Adrenal gland (tissue), 9 donors: ENCODE measurements at regions not wholly inside any gene's neighbourhood (a gene's known extent, or its start where the extent isn't known, plus 50 kb on each side); places are given as distances from the start of the nearest gene placed in this dataset.

Experiments used
- DNase-seq, 7 donors: peaks; one replicate each; pipeline ENCODE4 v3.0.0-alpha.2; 2019 to 2020
- H3K27ac ChIP-seq, 5 donors: fragments of 200-600 bp; sonication (generic) in 4 of 5; 1 replicate in 3 of 5; 2 replicates in 2 of 5; pipeline versions ENCODE4 v1.5.1 to v1.8.0; 2016 to 2020; ENCODE audit warnings: mild to moderate bottlenecking in 1 of 5
- H3K27me3 ChIP-seq: fragments of 200-600 bp; 2 replicates; pipeline ENCODE4 v1.8.0; 2021
- H3K36me3 ChIP-seq, 2 donors: fragments of 200-600 bp; replicated peaks in 1 of 2; 1 replicate in 1 of 2; 2 replicates in 1 of 2; pipeline versions ENCODE4 v1.5.1 to v1.8.0; 2018 to 2022
- H3K4me1 ChIP-seq, 2 donors: fragments of 200-600 bp; replicated peaks in 1 of 2; 1 replicate in 1 of 2; 2 replicates in 1 of 2; pipeline versions ENCODE4 v1.5.1 to v1.8.0; 2018 to 2021
- H3K4me3 ChIP-seq, 4 donors: fragments of 200-600 bp; sonication (generic) in 3 of 4; one replicate each; pipeline ENCODE4 v1.5.1; 2016 to 2018
- H3K9me3 ChIP-seq, 3 donors: fragments of 200-600 bp; sonication (generic) in 1 of 3; replicated peaks in 1 of 3; 1 replicate in 2 of 3; 2 replicates in 1 of 3; pipeline versions ENCODE4 v1.5.1 to v1.8.0; 2016 to 2021
- CTCF ChIP-seq, 6 experiments: fragments of 450-650 bp in 4 of 6; fragments of 200-600 bp in 2 of 6; sonication (generic) in 1 of 6; IDR thresholded peaks; 1 replicate in 5 of 6; 2 replicates in 1 of 6; pipeline versions ENCODE4 v1.5.1 to v1.8.0; 2016 to 2021; ENCODE audit warnings: antibody characterized with exemption in 6 of 6, mild to moderate bottlenecking in 2 of 6, moderate library complexity in 1 of 6
- POLR2A ChIP-seq, 2 donors: fragments of 450-650 bp; IDR thresholded peaks; one replicate each; pipeline ENCODE4 v1.6.1; 2017; ENCODE audit warnings: antibody characterized with exemption in 2 of 2, mild to moderate bottlenecking in 2 of 2, moderate library complexity in 1 of 2
- WGBS, 4 donors: extraction: QIAGEN DNeasy Blood & Tissue Kit in 2 of 4; methylation state at CpG; one replicate each; pipeline versions ENCODE4 v1.1.5 to v1.1.7; 2013 to 2017; 5-methylcytosine and 5-hydroxymethylcytosine counted together
- intact Hi-C, 2 donors: fragments of 100-400 bp; cut with DNase I; formaldehyde crosslinking; loops; one replicate each; pipeline versions ENCODE4 v1.14.1 to v1.15.0; 2022 to 2023
- donor health status: healthy with polysubstance abuse.
- donor health status: Bipolar disorder and iron deficiency.
- donor health status: DM: yes; HTN: yes; CAD: no.
- donor health status: DM: no; HTN: no; CAD: no.
- donor health status: DM: no; HTN: no; CAD: no.

GRCh38 chr20:48380661-48381060 is 447.1 kb downstream of the PREX1 start:
- Histone ChIP-seq H3K4me1 (no peaks in the 10 kb centered on the region), H3K27me3 (no peaks in the 10 kb centered on the region), H3K4me3 (no peak overlapping the region), H3K27ac (no peak overlapping the region), H3K36me3 (no peaks in the 10 kb centered on the region), H3K9me3 (no peaks in the 10 kb centered on the region)
- intact Hi-C loops = no loop called here
- TF ChIP-seq POLR2A (IDR thresholded peaks at IDR 0.05) (no peak), CTCF (IDR thresholded peaks at IDR 0.05) (no peak)
- DNase-seq = no peak
- 89 to 96% (median 92%) methylated on average over 4 of the region's 4 CpGs for WGBS, 4 donors

- no peaks in the 10 kb centered on the region for H3K4me1 ChIP-seq
- no peaks in the 10 kb centered on the region for H3K9me3 ChIP-seq
- DNase-seq = no peak
- intact Hi-C loops = no loop called here
- H3K4me3 ChIP-seq = no peak overlapping the region
- H3K27me3 ChIP-seq = no peaks in the 10 kb centered on the region
- no peaks in the 10 kb centered on the region for H3K36me3 ChIP-seq
- no peak overlapping the region for H3K27ac ChIP-seq
- no peak for TF ChIP-seq CTCF (IDR thresholded peaks at IDR 0.05)
- TF ChIP-seq POLR2A (IDR thresholded peaks at IDR 0.05) = no peak
- 92 to 94% (median 93%) methylated on average over 8 of the region's 8 CpGs for WGBS, 4 donors
Observed at GRCh38 chr20:48378976-48379675, 448.7 kb downstream of the PREX1 start.

GRCh38 chr20:48377940-48378339 is 449.9 kb downstream of the PREX1 start:
- no peak for DNase-seq
- intact Hi-C loops = no loop called here
- Histone ChIP-seq H3K27ac (no peak overlapping the region), H3K36me3 (no peaks in the 10 kb centered on the region), H3K4me3 (no peak overlapping the region), H3K9me3 (no peaks in the 10 kb centered on the region), H3K4me1 (no peaks in the 10 kb centered on the region), H3K27me3 (no peaks in the 10 kb centered on the region)
- TF ChIP-seq CTCF (IDR thresholded peaks at IDR 0.05) (no peak), POLR2A (IDR thresholded peaks at IDR 0.05) (no peak)
- 82 to 90% (median 86%) methylated on average over 2 of the region's 2 CpGs for WGBS, 4 donors

- H3K4me3 ChIP-seq = no peak overlapping the region
- no peaks in the 10 kb centered on the region for H3K27me3 ChIP-seq
- H3K9me3 ChIP-seq = no peaks in the 10 kb centered on the region
- no peaks in the 10 kb centered on the region for H3K4me1 ChIP-seq
- intact Hi-C loops = no loop called here
- TF ChIP-seq POLR2A (IDR thresholded peaks at IDR 0.05) = no peak
- TF ChIP-seq CTCF (IDR thresholded peaks at IDR 0.05) = no peak
- 82 to 84% (median 84%) methylated on average over 7 to 8 of the region's 8 CpGs for WGBS, 4 donors
- no peak for DNase-seq
- no peak overlapping the region for H3K27ac ChIP-seq
- no peaks in the 10 kb centered on the region for H3K36me3 ChIP-seq
Observed at GRCh38 chr20:48375804-48376203, 452.0 kb downstream of the PREX1 start.
